ENCODE measurements at regions not wholly inside any gene's neighbourhood (a gene's known extent, or its start where the extent isn't known, plus 50 kb on each side); places are given as distances from the start of the nearest gene placed in this dataset.
"Not testable (repeated sequence)": the region's sequence is repeated elsewhere in the genome, so short reads cannot be mapped to it uniquely, and the experiment has no call there.

- Mint-ChIP-seq H3K36me3 (no peaks in the 10 kb centered on the region), H3K9me3 (peaks cover 3% of the 10 kb centered on the region), H3K4me3 (no peak overlapping the region), H3K4me1 (no peaks in the 10 kb centered on the region), H3K27ac (no peak overlapping the region), H3K27me3 (no peaks in the 10 kb centered on the region)
- no peak for DNase-seq
These were observed 1480.2 kb upstream of the GOT2 start for GRCh38 chr16:60214311-60214710.

GRCh38 chr16:60206516-60206915 lies 1472.4 kb upstream of the GOT2 start:
- peaks cover under 1% of the 10 kb centered on the region for H3K9me3 Mint-ChIP-seq
- no peaks in the 10 kb centered on the region for H3K4me1 Mint-ChIP-seq
- H3K27ac Mint-ChIP-seq = no peak overlapping the region
- H3K27me3 Mint-ChIP-seq = no peaks in the 10 kb centered on the region
- H3K36me3 Mint-ChIP-seq = no peaks in the 10 kb centered on the region
- DNase-seq = no peak
- H3K4me3 Mint-ChIP-seq = no peak overlapping the region

- DNase-seq = no peak
- Mint-ChIP-seq H3K4me3 (no peak overlapping the region), H3K27me3 (no peaks in the 10 kb centered on the region), H3K36me3 (no peaks in the 10 kb centered on the region), H3K4me1 (no peaks in the 10 kb centered on the region), H3K9me3 (no peaks in the 10 kb centered on the region), H3K27ac (no peak overlapping the region)
These were observed 1470.1 kb upstream of the GOT2 start for GRCh38 chr16:60204181-60204580.

- Mint-ChIP-seq H3K27ac (no peak overlapping the region), H3K27me3 (no peaks in the 10 kb centered on the region), H3K36me3 (no peaks in the 10 kb centered on the region), H3K4me3 (no peak overlapping the region), H3K4me1 (no peaks in the 10 kb centered on the region), H3K9me3 (peaks cover 2% of the 10 kb centered on the region)
- DNase-seq = no peak
These were observed 1469.5 kb upstream of the GOT2 start for GRCh38 chr16:60203525-60204124.

GRCh38 chr16:60200729-60201128 lies 1466.6 kb upstream of the GOT2 start:
- not testable (repeated sequence) for H3K36me3 Mint-ChIP-seq, H3K9me3 Mint-ChIP-seq, H3K27me3 Mint-ChIP-seq, H3K4me3 Mint-ChIP-seq, H3K4me1 Mint-ChIP-seq, H3K27ac Mint-ChIP-seq, DNase-seq

- Mint-ChIP-seq H3K27me3 (no peaks in the 10 kb centered on the region), H3K4me3 (no peak overlapping the region), H3K36me3 (no peaks in the 10 kb centered on the region), H3K4me1 (no peaks in the 10 kb centered on the region), H3K9me3 (peaks cover 3% of the 10 kb centered on the region), H3K27ac (no peak overlapping the region)
- DNase-seq = no peak
These were observed 1466.0 kb upstream of the GOT2 start for GRCh38 chr16:60200161-60200560.

- Mint-ChIP-seq H3K36me3 (no peaks in the 10 kb centered on the region), H3K27ac (no peak overlapping the region), H3K9me3 (peaks cover 7% of the 10 kb centered on the region), H3K4me1 (no peaks in the 10 kb centered on the region), H3K4me3 (no peak overlapping the region), H3K27me3 (no peaks in the 10 kb centered on the region)
- DNase-seq = no peak
These were observed 1465.0 kb upstream of the GOT2 start for GRCh38 chr16:60199150-60199549.

- no peak for DNase-seq
- no peak overlapping the region for H3K27ac Mint-ChIP-seq
- no peaks in the 10 kb centered on the region for H3K36me3 Mint-ChIP-seq
- no peak overlapping the region for H3K4me3 Mint-ChIP-seq
- peaks cover 5% of the 10 kb centered on the region for H3K9me3 Mint-ChIP-seq
- H3K4me1 Mint-ChIP-seq = no peaks in the 10 kb centered on the region
- no peaks in the 10 kb centered on the region for H3K27me3 Mint-ChIP-seq
These were observed 1447.4 kb upstream of the GOT2 start for GRCh38 chr16:60181536-60181935.

- H3K4me1 Mint-ChIP-seq = no peaks in the 10 kb centered on the region
- H3K4me3 Mint-ChIP-seq = no peak overlapping the region
- H3K27me3 Mint-ChIP-seq = no peaks in the 10 kb centered on the region
- H3K27ac Mint-ChIP-seq = no peak overlapping the region
- H3K9me3 Mint-ChIP-seq = peaks cover 5% of the 10 kb centered on the region
- H3K36me3 Mint-ChIP-seq = no peaks in the 10 kb centered on the region
- no peak for DNase-seq
These were observed 1446.5 kb upstream of the GOT2 start for GRCh38 chr16:60180609-60181008.

- H3K9me3 Mint-ChIP-seq = peaks cover 2% of the 10 kb centered on the region
- H3K4me3 Mint-ChIP-seq = no peak overlapping the region
- H3K4me1 Mint-ChIP-seq = no peaks in the 10 kb centered on the region
- DNase-seq = no peak
- H3K27me3 Mint-ChIP-seq = no peaks in the 10 kb centered on the region
- no peaks in the 10 kb centered on the region for H3K36me3 Mint-ChIP-seq
- no peak overlapping the region for H3K27ac Mint-ChIP-seq
These were observed 1436.1 kb upstream of the GOT2 start for GRCh38 chr16:60170196-60170595.

GRCh38 chr16:60166111-60166510 lies 1432.0 kb upstream of the GOT2 start:
- no peak overlapping the region for H3K27ac Mint-ChIP-seq
- H3K4me1 Mint-ChIP-seq = no peaks in the 10 kb centered on the region
- H3K9me3 Mint-ChIP-seq = no peaks in the 10 kb centered on the region
- H3K27me3 Mint-ChIP-seq = no peaks in the 10 kb centered on the region
- no peaks in the 10 kb centered on the region for H3K36me3 Mint-ChIP-seq
- DNase-seq = no peak
- H3K4me3 Mint-ChIP-seq = no peak overlapping the region

- H3K27ac Mint-ChIP-seq = no peak overlapping the region
These were observed 1417.9 kb upstream of the GOT2 start for GRCh38 chr16:60151987-60152386.

GRCh38 chr16:60150907-60151306 lies 1416.8 kb upstream of the GOT2 start:
- H3K27me3 Mint-ChIP-seq = no peaks in the 10 kb centered on the region
- no peak overlapping the region for H3K27ac Mint-ChIP-seq
- no peak for DNase-seq
- H3K4me3 Mint-ChIP-seq = no peak overlapping the region
- H3K4me1 Mint-ChIP-seq = no peaks in the 10 kb centered on the region
- H3K9me3 Mint-ChIP-seq = peaks cover 5% of the 10 kb centered on the region
- H3K36me3 Mint-ChIP-seq = no peaks in the 10 kb centered on the region

More at GRCh38 chr16:60151987-60152386, 1417.9 kb upstream of the GOT2 start:
- Mint-ChIP-seq H3K4me3 (no peak overlapping the region), H3K36me3 (no peaks in the 10 kb centered on the region), H3K27me3 (no peaks in the 10 kb centered on the region), H3K4me1 (no peaks in the 10 kb centered on the region), H3K9me3 (peaks cover 5% of the 10 kb centered on the region)
- no peak for DNase-seq

- Mint-ChIP-seq H3K36me3 (no peaks in the 10 kb centered on the region), H3K9me3 (peaks cover 4% of the 10 kb centered on the region), H3K27me3 (no peaks in the 10 kb centered on the region), H3K4me3 (no peak overlapping the region), H3K4me1 (no peaks in the 10 kb centered on the region), H3K27ac (no peak overlapping the region)
- DNase-seq = no peak
These were observed 1409.2 kb upstream of the GOT2 start for GRCh38 chr16:60143348-60143705.

GRCh38 chr16:60142619-60143347 lies 1408.7 kb upstream of the GOT2 start:
- no peaks in the 10 kb centered on the region for H3K27me3 Mint-ChIP-seq
- H3K4me1 Mint-ChIP-seq = no peaks in the 10 kb centered on the region
- no peak overlapping the region for H3K4me3 Mint-ChIP-seq
- peaks cover 7% of the 10 kb centered on the region for H3K9me3 Mint-ChIP-seq
- DNase-seq = no peak
- H3K27ac Mint-ChIP-seq = no peak overlapping the region
- H3K36me3 Mint-ChIP-seq = no peaks in the 10 kb centered on the region

GRCh38 chr16:60137891-60138290 lies 1403.8 kb upstream of the GOT2 start:
- no peaks in the 10 kb centered on the region for H3K4me1 Mint-ChIP-seq

More at GRCh38 chr16:60137891-60138290, 1403.8 kb upstream of the GOT2 start:
- no peak for DNase-seq
- Mint-ChIP-seq H3K9me3 (peaks cover 23% of the 10 kb centered on the region), H3K27ac (no peak overlapping the region), H3K36me3 (no peaks in the 10 kb centered on the region), H3K27me3 (no peaks in the 10 kb centered on the region), H3K4me3 (no peak overlapping the region)

Measured in activated naive CD8-positive, alpha-beta T cell treated with anti-CD3 and anti-CD28 coated beads for 36 hours (primary cell).